Body of pancreas (tissue), 4 donors: ENCODE measurements at regions not wholly inside any gene's neighbourhood (a gene's known extent, or its start where the extent isn't known, plus 50 kb on each side); places are given as distances from the start of the nearest gene placed in this dataset.
"Not testable (repeated sequence)": the region's sequence is repeated elsewhere in the genome, so short reads cannot be mapped to it uniquely, and the experiment has no call there.

Experiments used
- ATAC-seq: fragments of 150-250 bp; one replicate; pipeline ENCODE4 v1.9.1; 2016
- DNase-seq, 4 donors: peaks; one replicate each; pipeline ENCODE4 v3.0.0-alpha.2; 2019
- H3K27ac ChIP-seq, 4 donors: fragments of 200-600 bp; sonication (generic); 1 replicate in 3 of 4; 2 replicates in 1 of 4; pipeline versions ENCODE4 v1.5.1 to v1.6.1; 2016 to 2019; ENCODE audit warnings: mild to moderate bottlenecking in 1 of 4, mixed read lengths in 1 of 4, moderate library complexity in 1 of 4
- H3K27me3 ChIP-seq, 2 donors: fragments of 200-600 bp; sonication (generic); one replicate each; pipeline ENCODE4 v1.6.0; 2016; ENCODE audit warnings: mild to moderate bottlenecking in 1 of 2
- H3K36me3 ChIP-seq, 2 donors: fragments of 200-600 bp; sonication (generic); replicated peaks in 1 of 2; 2 replicates each; pipeline ENCODE4 v1.5.1; 2016; ENCODE audit warnings: low read depth in 2 of 2; ENCODE audit not compliant: insufficient read depth in 1 of 2
- H3K4me1 ChIP-seq: fragments of 200-600 bp; sonication (generic); one replicate; pipeline ENCODE4 v1.6.0; 2016
- H3K4me3 ChIP-seq, 2 donors: fragments of 200-600 bp; sonication (generic); 1 replicate in 1 of 2; 2 replicates in 1 of 2; pipeline ENCODE4 v1.5.1; 2016 to 2019
- H3K9me3 ChIP-seq, 3 donors: fragments of 200-600 bp; sonication (generic); 1 replicate in 2 of 3; 2 replicates in 1 of 3; pipeline ENCODE4 v1.5.1; 2016
- CTCF ChIP-seq, 7 experiments: fragments of 450-650 bp in 4 of 7; fragments of 200-600 bp in 3 of 7; sonication (generic) in 3 of 7; IDR thresholded peaks; one replicate each; pipeline ENCODE4 v1.5.1; 2016 to 2019; ENCODE audit warnings: antibody characterized with exemption in 7 of 7
- POLR2A ChIP-seq, 3 donors: fragments of 450-650 bp; IDR thresholded peaks; one replicate each; pipeline ENCODE4 v1.6.1; 2016; ENCODE audit warnings: antibody characterized with exemption in 3 of 3, mild to moderate bottlenecking in 2 of 3
- WGBS, 2 donors: methylation state at CpG; one replicate each; pipeline ENCODE4 v1.1.5; 2017; 5-methylcytosine and 5-hydroxymethylcytosine counted together
- intact Hi-C: fragments of 100-400 bp; cut with DNase I; formaldehyde crosslinking; loops from one replicate; pipeline ENCODE4 v1.15.1; 2023

GRCh38 chr2:138245310-138245709, 256.3 kb upstream of the SPOPL start:
- Histone ChIP-seq H3K36me3 (no peaks in the 10 kb centered on the region), H3K27ac (peak overlapping the region in 1 of 4 donors; percentile 33), H3K4me3 (no peak overlapping the region), H3K27me3 (no peaks in the 10 kb centered on the region), H3K4me1 (peaks cover 8% of the 10 kb centered on the region), H3K9me3 (no peaks in the 10 kb centered on the region)
- ATAC-seq (peak; percentile 48), DNase-seq (no peak)
- no peak for TF ChIP-seq POLR2A (IDR thresholded peaks at IDR 0.05)
- intact Hi-C loops: no loop called here

GRCh38 chr2:138247302-138247701, 254.3 kb upstream of the SPOPL start:
- Histone ChIP-seq H3K9me3 (no peaks in the 10 kb centered on the region), H3K4me1 (peaks cover 8% of the 10 kb centered on the region), H3K36me3 (no peaks in the 10 kb centered on the region), H3K27ac (no peak overlapping the region), H3K4me3 (no peak overlapping the region), H3K27me3 (no peaks in the 10 kb centered on the region)
- 50 to 69% methylated on average over 2 of the region's 2 CpGs for WGBS, 2 donors
- ATAC-seq (no peak), DNase-seq (no peak)
- intact Hi-C loops: no loop called here
- TF ChIP-seq CTCF (IDR thresholded peaks at IDR 0.05) (no peak), POLR2A (IDR thresholded peaks at IDR 0.05) (no peak)

- Histone ChIP-seq H3K27me3 (no peaks in the 10 kb centered on the region), H3K4me1 (peaks cover 8% of the 10 kb centered on the region), H3K36me3 (no peaks in the 10 kb centered on the region), H3K4me3 (no peak overlapping the region), H3K27ac (no peak overlapping the region), H3K9me3 (no peaks in the 10 kb centered on the region)
- ATAC-seq (no peak), DNase-seq (no peak)
- intact Hi-C loops: no loop called here
- TF ChIP-seq POLR2A (IDR thresholded peaks at IDR 0.05): no peak
- no peak for TF ChIP-seq CTCF (IDR thresholded peaks at IDR 0.05)
Observed at GRCh38 chr2:138249207-138249606, 252.4 kb upstream of the SPOPL start.

GRCh38 chr2:138250843-138251320, 250.7 kb upstream of the SPOPL start:
- H3K4me1 ChIP-seq, DNase-seq, ATAC-seq, intact Hi-C loops, H3K27ac ChIP-seq, H3K36me3 ChIP-seq, H3K4me3 ChIP-seq, H3K9me3 ChIP-seq, H3K27me3 ChIP-seq: not testable (repeated sequence)
- WGBS, 2 donors: 80 to 83% methylated on average over 2 of the region's 4 CpGs

- no peaks in the 10 kb centered on the region for H3K27me3 ChIP-seq
- intact Hi-C loops: no loop called here
- TF ChIP-seq POLR2A (IDR thresholded peaks at IDR 0.05): no peak
- TF ChIP-seq CTCF (IDR thresholded peaks at IDR 0.05): no peak
- H3K27ac ChIP-seq: no peak overlapping the region
- no peak for ATAC-seq
- H3K4me3 ChIP-seq: no peak overlapping the region
- H3K9me3 ChIP-seq: no peaks in the 10 kb centered on the region
- WGBS, 2 donors: 73 to 93% methylated on average over 1 of the region's 1 CpG
- no peaks in the 10 kb centered on the region for H3K4me1 ChIP-seq
- DNase-seq: no peak
- no peaks in the 10 kb centered on the region for H3K36me3 ChIP-seq
Observed at GRCh38 chr2:138252587-138252986, 249.0 kb upstream of the SPOPL start.

- no peak for TF ChIP-seq POLR2A (IDR thresholded peaks at IDR 0.05)
- TF ChIP-seq CTCF (IDR thresholded peaks at IDR 0.05): no peak
- Histone ChIP-seq H3K4me3 (no peak overlapping the region), H3K27me3 (no peaks in the 10 kb centered on the region), H3K4me1 (no peaks in the 10 kb centered on the region), H3K36me3 (no peaks in the 10 kb centered on the region), H3K27ac (no peak overlapping the region), H3K9me3 (no peaks in the 10 kb centered on the region)
- ATAC-seq (no peak), DNase-seq (no peak)
- intact Hi-C loops: no loop called here
- 94 to 98% methylated on average over 1 of the region's 1 CpG for WGBS, 2 donors
Observed at GRCh38 chr2:138255670-138256069, 245.9 kb upstream of the SPOPL start.
